ENCODE measurements at regions not wholly inside any gene's neighbourhood (a gene's known extent, or its start where the extent isn't known, plus 50 kb on each side); places are given as distances from the start of the nearest gene placed in this dataset.

DNA sequence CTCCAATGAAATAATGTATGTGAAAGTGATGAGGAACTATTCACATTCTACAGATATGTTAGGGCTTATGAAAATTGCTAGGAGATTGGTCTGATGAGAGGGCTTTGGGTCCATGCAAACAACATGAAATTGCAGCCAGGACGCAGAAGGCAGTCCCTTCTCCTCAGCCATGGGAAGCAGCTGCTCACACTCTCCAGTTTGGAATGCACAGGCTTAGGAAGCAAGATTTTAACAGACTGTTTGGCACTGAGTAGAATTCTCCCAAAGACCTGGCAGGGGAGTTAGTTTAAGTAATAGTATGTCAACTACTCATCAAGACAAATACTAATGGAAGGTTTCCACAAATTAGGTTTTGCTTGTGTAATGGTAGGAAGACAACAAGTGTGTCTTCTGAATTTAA, 500.7 kb upstream of the ARRDC4 start:
- no peak for TF ChIP-seq CTCF (IDR thresholded peaks at IDR 0.05; ENCODE audit: low read depth, low read length)
- H3K4me3 ChIP-seq (ENCODE audit: low read depth, low read length): no peak overlapping the region

GRCh38 chr15:97461226-97461625, 499.3 kb upstream of the ARRDC4 start:
- TF ChIP-seq CTCF (IDR thresholded peaks at IDR 0.05; ENCODE audit: low read depth, low read length): no peak
- no peak overlapping the region for H3K4me3 ChIP-seq (ENCODE audit: low read depth, low read length)

DNA sequence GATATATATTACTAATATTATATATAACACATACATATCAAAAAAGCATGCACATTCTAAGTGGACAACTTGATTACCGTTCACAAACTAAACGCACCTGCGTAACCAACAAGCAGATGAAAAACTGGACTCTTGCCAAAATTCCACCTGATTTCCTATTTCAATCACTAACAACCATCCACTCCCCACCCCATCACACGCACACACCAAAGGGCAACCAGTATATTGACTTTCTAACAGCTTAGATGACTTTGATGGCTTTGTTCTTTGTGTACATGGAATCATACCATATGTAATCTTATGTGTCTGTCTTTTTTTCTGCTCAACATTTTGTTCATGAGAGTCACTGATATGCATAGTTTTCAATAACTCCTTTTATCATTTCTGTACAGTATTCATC, 496.8 kb upstream of the ARRDC4 start:
- H3K4me3 ChIP-seq (ENCODE audit: low read depth, low read length): no peak overlapping the region
- no peak for TF ChIP-seq CTCF (IDR thresholded peaks at IDR 0.05; ENCODE audit: low read depth, low read length)

- H3K4me3 ChIP-seq (ENCODE audit: low read depth, low read length): no peak overlapping the region
Observed at GRCh38 chr15:97470417-97470816, 490.1 kb upstream of the ARRDC4 start.

DNA sequence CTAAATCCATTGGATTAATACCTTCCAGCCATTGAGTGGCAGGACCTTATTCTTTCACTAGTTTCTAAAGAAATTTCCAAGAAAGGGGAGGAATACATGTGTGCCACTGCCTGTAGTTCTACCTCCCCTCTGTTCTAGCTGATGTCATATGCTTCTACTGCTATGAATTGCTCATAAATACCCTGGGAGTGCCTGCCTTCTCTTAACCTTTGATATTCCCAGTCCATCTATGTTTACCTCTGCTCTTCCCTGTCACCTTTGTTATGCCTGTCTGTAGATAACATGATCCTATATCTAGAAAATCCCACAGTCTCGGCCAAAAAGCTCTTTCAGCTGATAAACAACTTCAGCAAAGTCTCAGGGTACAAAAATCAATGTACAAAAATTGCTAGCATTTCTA, 486.9 kb upstream of the ARRDC4 start:
- TF ChIP-seq CTCF (IDR thresholded peaks at IDR 0.05; ENCODE audit: low read depth, low read length): no peak
- H3K4me3 ChIP-seq (ENCODE audit: low read depth, low read length): no peak overlapping the region

More at GRCh38 chr15:97470417-97470816, 490.1 kb upstream of the ARRDC4 start:
- TF ChIP-seq CTCF (IDR thresholded peaks at IDR 0.05; ENCODE audit: low read depth, low read length): no peak

GRCh38 chr15:97479957-97480356, 480.5 kb upstream of the ARRDC4 start:
- TF ChIP-seq CTCF (IDR thresholded peaks at IDR 0.05; ENCODE audit: low read depth, low read length): no peak
- no peak overlapping the region for H3K4me3 ChIP-seq (ENCODE audit: low read depth, low read length)

- no peak for TF ChIP-seq CTCF (IDR thresholded peaks at IDR 0.05; ENCODE audit: low read depth, low read length)
Observed at GRCh38 chr15:97482521-97482920, 478.0 kb upstream of the ARRDC4 start.

More at GRCh38 chr15:97482521-97482920, 478.0 kb upstream of the ARRDC4 start:
- H3K4me3 ChIP-seq (ENCODE audit: low read depth, low read length): no peak overlapping the region

Measured in WI38 (cell line).